ENCODE measurements at regions not wholly inside any gene's neighbourhood (a gene's known extent, or its start where the extent isn't known, plus 50 kb on each side); places are given as distances from the start of the nearest gene placed in this dataset.

DNA sequence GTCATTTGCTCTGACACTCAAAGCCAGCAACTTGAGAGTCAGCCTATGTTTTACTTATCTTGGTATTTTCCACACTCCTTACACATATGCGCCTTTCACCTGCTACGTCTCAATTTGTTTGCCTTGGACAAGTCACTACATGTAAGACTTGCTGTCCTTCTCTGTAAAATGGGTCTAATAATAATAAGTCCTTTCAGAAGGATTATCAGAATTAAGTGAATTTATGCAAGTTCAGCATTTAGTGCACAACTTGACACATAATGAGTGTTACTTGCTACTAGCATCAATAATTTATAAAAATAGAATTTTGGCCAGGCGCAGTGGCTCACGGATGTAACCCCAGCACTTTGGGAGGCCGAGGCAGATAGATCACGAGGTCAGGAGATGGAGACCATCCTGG lies 71.1 kb upstream of the UBL3 start:
- DNase-seq: no peak

DNA sequence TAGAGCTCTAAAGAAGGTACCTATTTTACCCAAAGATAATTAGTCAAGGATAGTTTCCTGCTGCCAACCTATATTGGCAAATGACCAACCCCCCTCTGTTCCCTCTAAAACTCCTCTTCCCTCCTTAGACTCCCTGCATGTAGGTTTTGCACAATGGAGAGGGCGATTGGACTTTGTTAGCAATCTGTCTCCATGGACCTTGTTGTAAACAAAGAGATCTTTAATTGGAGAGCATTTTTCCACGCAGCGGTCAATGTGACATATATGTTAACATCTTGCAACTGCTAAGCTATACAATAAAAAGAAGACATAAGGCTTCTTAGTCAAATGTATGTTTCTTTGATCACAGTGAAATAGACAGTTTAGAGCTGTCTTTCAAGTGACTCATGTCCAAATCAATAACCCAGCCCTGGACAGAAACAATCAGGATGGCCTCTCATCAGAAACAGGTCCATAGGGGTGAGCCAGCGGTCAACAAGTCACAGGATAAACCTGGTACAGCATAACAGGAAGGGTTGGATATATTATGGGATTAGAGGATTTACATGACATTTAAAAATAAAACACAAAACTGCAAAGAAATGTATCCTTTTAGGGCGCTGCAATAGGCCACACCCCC lies 69.7 kb upstream of the UBL3 start:
- DNase-seq: no peak

DNA sequence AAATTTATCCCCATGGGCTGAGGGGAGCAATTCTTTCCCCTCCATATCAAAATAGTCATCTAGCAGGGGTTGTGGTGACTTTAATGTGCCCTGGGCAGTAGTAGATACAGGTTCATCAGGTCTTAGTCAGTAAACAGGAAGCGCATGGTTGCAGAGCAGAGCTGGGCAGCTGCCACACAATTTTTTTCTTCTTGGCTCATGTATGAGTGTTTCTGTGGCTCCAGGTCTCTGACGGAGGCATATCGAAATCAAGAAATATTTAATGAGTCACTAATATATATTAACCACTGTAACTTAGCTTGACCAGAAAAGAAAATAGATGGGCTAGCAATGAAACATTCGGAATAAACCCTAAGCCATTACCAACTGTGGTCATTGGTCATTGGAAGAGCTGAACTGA lies 68.4 kb upstream of the UBL3 start:
- no peak for DNase-seq

DNA sequence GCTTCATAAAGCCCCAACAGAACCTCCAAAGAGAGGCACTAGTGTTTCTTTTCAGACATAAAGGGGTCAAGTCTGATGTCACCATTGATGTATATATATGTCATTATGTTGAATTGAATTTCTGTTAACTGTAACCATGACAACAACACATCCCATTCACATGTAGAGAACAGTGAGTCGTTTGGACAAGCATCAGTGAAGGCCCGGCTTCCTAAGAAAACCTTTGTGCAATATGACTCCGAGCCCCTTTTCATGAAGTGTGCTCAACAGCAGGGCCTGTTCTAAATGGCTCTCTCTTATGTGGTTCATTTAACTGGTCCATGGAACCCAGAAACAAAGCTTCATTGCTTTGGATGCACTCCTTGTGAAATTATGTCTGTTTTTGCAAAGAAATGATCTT lies 67.2 kb upstream of the UBL3 start:
- no peak for DNase-seq

DNA sequence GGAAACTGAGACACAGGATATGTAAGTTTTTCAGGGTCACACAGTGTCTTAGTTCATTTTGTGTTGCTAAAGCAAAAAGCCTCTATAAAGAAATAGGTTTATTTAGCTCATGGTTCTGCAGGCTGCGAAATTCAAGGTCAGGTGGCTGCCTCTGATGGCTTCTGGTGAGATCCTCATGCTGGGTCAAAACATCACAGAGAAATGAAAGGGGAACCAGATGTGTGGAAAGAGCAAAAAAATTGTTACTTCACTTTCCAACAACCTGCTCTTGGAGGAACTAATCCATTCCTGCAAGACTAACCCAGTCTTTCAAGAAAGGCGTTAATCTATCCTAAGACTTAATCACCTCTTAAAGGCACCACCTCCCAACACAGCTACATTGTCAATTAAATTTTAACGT lies 64.2 kb upstream of the UBL3 start:
- DNase-seq: no peak

DNA sequence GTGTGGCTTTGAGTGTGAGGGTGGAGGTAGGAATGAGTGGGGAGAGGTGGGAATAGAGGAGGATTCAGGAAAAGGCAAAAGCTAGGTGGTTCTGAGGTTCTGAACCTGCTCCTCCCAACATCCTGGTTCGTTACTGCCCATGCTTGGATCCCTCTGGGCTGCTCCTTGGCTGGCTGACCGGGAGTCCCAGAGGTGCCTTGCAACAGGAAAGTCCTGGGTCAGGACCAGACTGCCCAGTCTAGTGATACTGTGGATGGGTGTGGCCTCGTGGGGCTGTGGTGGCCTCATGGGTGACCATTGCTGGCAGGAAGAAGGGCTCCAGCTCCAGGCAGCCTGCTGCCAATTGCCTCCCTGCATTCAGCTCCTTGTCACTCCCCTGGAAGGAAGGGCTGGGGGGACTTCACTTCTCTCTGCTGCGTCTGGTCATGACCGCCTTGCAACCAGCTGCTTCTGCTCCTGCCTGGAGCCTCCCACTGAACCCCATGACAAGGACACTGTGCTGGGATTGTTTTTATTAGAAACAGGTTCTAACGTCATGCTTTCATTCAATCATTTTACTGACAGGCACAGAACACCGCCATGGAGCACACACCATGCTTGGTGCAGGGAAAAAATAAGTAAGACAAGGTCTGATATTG lies 61.5 kb upstream of the UBL3 start:
- no peak for DNase-seq

DNA sequence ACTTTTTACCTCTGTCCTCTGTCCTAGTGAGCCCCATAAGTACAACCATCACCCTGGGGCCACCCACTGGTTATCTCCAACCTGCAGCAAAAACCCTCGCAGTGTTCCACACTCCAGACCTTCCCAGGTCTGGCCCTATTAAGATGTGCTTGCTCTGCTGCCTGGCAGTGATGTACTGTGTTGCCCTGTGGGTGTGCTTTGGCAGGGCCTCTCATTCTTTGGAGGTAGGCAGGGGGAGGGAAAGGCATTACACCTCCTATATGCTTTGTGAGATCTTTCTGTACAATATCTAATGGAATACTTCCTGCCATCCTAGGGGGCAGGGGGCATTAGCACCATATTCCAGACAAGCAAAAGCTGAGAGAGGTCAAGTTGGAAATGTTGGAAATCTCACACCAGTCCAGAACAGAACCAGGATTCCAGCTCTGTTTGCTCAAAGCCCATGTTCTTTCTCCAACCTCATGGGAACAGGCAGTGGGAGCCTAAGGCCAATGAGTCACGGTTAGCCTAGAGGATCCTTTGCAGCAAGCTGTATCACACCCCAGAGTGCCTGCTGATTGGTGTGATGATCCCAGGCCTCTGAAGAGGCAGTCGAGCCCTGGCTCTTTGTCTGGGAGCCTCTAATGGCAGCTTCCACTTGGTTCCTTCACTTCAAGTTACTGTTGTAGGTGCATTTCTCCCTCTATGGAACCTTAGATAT lies 59.7 kb upstream of the UBL3 start:
- no peak for DNase-seq

DNA sequence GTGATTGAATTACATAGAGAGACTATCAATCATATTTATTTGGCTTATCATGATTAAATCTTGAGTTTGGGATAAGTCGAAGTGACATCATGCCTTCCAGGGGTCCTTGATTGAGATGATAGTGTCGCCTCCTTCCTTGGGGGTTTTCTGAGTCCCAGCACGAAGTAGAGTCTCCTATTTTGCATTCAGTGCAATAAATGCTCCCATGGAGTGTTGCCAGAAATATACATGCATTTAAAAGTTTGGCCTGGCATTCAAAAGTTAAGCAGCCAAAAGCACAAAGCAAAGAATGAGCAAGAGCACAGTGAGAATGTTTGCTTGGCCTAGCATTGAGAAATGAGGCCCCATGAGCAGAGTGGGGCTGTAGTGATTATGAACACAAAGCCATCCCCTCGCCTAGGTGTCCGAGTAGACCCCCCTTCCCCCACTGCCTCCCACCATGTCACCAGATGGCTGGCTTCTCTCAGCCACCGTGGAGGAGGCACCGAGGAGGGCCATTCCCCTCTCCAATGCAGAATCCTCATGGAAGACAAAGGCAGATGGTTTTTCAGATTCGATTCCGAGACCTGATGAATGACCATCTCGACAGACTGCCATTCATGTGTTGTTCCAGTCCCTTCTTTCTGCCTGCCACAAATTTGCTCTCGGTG lies 58.8 kb upstream of the UBL3 start:
- DNase-seq: no peak

DNA sequence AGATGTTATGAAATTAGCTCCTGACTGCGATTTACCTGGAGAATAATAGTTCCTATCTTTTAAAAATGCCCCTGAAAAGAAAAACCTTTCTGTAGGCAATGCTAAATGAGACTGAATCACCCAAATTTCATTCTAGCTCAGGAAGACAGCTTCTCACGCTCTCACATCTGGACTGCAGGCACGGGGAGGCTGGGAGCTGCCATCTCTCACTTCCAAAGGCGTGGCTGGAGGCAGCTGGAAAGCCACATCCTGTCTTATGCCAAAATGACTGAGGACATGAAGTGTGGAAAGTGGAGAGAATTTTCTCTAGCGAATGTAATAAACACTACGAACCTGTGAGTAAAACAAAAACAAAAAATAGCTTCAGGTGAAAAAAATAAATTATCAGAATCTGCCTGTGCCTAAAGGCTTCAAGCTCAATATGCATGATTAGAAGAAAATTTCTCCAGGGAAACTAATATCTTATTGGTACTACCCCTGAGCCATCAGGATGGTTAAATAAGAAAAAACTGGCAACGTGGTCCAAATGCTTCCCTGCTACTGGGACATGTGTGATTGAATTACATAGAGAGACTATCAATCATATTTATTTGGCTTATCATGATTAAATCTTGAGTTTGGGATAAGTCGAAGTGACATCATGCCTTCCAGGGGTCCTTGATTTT lies 58.1 kb upstream of the UBL3 start:
- DNase-seq: no peak

DNA sequence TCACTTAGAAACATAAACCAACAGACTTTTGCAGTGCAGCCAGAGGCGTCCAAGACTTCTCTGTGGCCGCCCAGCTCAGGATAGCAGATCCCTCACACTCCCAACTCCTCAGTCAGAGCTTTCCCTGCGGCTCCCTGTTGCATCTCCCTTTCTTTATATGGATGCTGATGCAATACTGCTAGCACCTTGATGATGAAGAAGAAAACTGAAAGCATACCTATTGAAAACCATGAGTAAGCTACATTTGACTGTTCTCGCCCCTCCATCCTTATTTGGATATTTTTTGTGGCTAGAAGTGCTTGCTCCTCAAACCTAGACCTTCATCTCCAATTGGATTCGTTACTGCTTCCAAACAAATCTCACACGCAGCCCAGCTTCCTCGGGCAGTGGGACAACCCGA lies 57.3 kb upstream of the UBL3 start:
- DNase-seq: no peak

DNA sequence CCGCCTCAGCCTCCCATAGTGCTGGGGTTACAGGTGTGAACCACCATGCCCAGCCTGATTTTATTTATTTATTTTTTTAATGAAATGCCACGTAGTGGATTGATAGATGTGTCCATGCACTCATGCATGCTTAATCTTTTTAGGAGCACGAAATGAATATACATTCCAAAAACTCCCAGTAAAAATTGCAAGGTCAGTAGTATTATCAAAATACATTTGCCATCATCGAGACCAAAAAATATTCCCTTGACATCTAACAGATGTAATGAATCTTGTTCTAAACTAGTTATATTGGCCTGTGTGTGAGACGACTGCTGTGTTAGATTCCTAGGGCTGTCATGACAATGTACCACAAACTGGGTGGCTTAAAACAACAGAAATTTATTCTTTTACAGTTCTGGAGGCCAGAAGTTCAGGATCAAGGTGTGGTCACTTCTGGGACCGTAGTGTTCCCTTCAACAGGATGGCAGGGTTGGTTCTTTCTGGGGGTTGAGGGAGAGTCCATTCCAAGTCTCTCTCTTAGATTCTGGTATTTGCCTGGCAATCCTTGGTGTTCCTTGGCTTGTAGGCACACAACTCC lies 56.1 kb upstream of the UBL3 start:
- DNase-seq: no peak

DNA sequence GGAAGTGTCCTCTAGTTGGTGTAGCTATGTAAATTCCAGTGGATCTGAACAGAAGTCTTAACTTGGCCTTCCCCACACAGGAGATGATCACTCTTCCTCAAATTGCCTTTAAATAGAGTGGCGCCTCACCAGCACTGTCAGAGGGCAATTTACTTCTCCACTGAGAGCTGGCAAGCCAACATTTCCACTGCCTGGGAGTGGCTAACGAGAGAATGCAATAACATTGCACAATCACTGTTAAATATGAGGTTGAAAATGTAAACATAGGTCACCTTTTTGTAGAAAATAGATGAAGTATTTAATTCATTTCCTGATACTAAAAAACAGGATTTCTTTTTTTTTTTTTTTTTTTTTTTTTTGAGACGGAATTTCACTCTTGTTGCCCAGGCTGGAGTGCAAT lies 55.4 kb upstream of the UBL3 start:
- DNase-seq: no peak

DNA sequence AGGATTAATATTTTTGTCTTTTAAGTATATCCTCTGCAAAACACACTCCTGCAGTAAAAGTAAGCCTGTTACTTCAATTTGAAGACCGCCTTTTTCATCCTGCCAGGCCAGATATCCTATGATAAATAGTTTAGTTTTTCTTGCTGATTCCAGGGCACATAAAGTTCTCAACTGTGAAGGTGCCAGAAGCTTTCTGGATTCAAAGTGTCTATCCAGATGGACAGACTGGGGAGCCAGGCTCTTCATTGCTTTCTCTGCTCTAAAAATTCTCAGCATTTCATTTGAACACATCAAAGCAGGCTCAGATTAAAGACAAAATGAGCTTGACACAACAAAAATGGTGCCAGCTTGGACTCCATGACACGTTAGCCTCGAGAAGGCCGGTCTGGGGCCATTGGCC lies 53.6 kb upstream of the UBL3 start:
- DNase-seq: no peak

DNA sequence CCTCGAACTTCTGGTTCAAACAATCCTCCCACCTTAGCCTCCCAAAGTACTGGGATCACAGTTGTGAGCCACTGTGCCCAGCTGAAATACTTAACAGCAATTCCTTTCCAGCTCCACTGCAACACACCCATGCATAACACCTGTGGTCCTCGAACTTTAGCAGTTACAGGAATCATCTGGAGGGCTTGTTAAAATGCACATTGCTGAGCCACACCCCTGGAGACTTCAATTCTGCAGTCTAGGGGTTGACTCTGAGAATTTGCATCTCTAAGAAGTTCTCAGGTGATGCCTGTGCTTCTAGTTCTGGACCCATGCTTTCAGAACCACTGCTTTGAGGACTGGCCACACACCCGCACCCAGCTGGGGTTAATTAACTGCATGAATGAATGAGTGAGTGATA lies 53.1 kb upstream of the UBL3 start:
- DNase-seq: no peak

DNA sequence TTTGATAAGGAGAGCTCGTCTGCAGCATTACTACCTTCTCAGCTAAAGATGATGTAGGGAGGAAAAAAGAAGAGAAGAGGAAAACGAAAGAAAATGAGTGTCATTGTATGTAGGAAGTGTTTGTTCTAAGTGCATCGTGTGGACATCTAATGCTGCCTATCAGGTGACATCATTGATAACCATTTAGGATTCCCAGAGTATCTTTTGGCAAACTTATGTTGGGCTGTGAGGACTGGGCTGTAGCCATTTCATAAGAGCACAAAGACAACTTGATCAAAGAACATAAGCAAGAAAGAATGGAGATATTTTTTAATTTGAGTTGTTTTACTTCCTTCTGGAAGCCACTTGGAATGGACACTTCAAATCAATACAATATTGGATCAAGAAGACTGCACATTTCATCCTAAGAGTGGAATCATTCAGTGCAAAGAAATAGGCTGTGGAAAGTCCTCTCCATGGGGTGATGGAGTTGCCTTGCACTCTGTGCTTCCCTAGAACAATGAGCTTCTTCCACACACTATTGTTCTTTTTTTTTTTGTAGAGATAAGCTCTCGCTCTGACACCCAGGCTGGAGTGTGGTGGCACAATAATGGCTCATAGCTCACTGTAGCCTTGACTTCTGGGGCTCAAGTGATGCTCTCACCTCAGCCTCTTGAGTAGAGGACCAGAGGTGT lies 52.4 kb upstream of the UBL3 start:
- no peak for DNase-seq

DNA sequence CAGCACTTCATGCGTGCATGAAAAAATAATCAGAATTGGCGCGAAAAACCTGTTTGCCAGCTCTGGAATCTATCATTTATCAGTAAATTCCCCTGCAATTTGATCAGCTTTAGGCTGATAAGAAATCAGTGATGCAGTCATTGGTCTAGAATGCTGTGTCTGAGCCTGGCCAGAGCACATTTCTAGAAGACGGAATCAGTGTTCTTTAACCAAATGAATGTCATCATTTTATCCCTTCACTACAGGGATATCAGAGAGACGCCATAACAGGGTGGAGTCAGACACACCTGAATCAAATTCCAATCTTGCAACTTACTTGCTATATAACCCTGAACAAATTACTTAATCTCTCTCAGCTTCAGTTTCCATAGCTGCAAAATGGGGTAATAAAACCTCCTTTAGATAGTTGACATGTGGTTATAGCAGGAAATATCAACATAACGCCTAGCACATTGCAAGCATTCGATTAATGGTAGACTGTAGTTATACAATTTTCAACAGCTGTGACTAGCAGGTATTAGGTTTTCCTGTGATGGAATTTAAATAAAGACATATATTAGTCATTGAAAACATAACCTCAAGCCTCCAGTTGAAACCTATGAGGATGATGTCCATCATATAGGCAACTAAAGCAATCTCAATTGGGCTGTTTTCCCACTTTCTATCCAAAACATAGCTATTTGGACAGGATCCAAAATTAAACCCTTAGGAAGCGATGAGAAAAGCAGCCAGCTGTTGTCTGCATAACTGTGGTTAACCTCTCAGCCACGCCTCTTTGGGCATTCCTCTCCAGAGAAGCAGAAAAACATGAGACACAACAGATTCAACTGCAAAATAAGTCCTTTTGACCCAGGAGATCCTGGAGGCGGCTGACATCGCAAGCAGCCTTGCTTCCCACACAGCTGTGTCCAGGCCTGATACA lies 51.6 kb upstream of the UBL3 start:
- no peak for DNase-seq
